Bronchial epithelial cell (primary cell): ENCODE measurements at regions not wholly inside any gene's neighbourhood (a gene's known extent, or its start where the extent isn't known, plus 50 kb on each side); places are given as distances from the start of the nearest gene placed in this dataset.

ENCODE experiments used
- DNase-seq: peaks from one replicate; pipeline ENCODE4 v3.0.0-alpha.2; 2010; ENCODE audit warnings: low read depth
- FAIRE-seq: peaks from 2 replicates; lab custom pipeline; 2011; peaks lifted over from hg19 to GRCh38; lab: Jason Lieb, UNC
- H3K27me3 ChIP-seq: 2 replicates; pipeline ENCODE4 v1.5.1; 2011; ENCODE audit warnings: low read length; ENCODE audit not compliant: control insufficient read depth, insufficient read depth
- H3K36me3 ChIP-seq: 2 replicates; pipeline ENCODE4 v1.5.1; 2011; ENCODE audit warnings: low read length; ENCODE audit not compliant: control insufficient read depth, insufficient read depth
- H3K4me3 ChIP-seq: 2 replicates; pipeline ENCODE4 v1.5.1; 2011; ENCODE audit warnings: mild to moderate bottlenecking, low read depth, low read length, control low read depth
- TF ChIP-seq, protein P1 (sequence below): IDR thresholded peaks from 2 replicates; pipeline ENCODE4 v1.5.1; 2011; ENCODE audit warnings: mild to moderate bottlenecking, moderate library complexity, low read length, control low read depth, inconsistent platforms; ENCODE audit not compliant: insufficient read depth, severe bottlenecking

- H3K4me3 ChIP-seq, result no peak overlapping the region
- DNase-seq (no peak), FAIRE-seq (no peak)
- H3K27me3 ChIP-seq, result no peaks in the 10 kb centered on the region
- H3K36me3 ChIP-seq, result no peaks in the 10 kb centered on the region
- TF ChIP-seq, protein P1, sequence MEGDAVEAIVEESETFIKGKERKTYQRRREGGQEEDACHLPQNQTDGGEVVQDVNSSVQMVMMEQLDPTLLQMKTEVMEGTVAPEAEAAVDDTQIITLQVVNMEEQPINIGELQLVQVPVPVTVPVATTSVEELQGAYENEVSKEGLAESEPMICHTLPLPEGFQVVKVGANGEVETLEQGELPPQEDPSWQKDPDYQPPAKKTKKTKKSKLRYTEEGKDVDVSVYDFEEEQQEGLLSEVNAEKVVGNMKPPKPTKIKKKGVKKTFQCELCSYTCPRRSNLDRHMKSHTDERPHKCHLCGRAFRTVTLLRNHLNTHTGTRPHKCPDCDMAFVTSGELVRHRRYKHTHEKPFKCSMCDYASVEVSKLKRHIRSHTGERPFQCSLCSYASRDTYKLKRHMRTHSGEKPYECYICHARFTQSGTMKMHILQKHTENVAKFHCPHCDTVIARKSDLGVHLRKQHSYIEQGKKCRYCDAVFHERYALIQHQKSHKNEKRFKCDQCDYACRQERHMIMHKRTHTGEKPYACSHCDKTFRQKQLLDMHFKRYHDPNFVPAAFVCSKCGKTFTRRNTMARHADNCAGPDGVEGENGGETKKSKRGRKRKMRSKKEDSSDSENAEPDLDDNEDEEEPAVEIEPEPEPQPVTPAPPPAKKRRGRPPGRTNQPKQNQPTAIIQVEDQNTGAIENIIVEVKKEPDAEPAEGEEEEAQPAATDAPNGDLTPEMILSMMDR, result no peak
Measured at GRCh38 chrX:125101971-125102755, 217.5 kb upstream of the TEX13C start.

GRCh38 chrX:125103693-125104092 is 216.0 kb upstream of the TEX13C start:
- Histone ChIP-seq H3K4me3 (no peak overlapping the region), H3K36me3 (no peaks in the 10 kb centered on the region), H3K27me3 (no peaks in the 10 kb centered on the region)
- DNase-seq (no peak), FAIRE-seq (no peak)
- TF ChIP-seq, protein P1, result no peak

- no peak for DNase-seq
- TF ChIP-seq, protein P1, result no peak
- FAIRE-seq, result no peak
- Histone ChIP-seq H3K4me3 (no peak overlapping the region), H3K27me3 (no peaks in the 10 kb centered on the region), H3K36me3 (no peaks in the 10 kb centered on the region)
Measured at GRCh38 chrX:125108921-125109320, 210.8 kb upstream of the TEX13C start.

- DNase-seq (peak; percentile 28), FAIRE-seq (no peak)
- H3K27me3 ChIP-seq, result no peaks in the 10 kb centered on the region
- H3K4me3 ChIP-seq, result no peak overlapping the region
- no peaks in the 10 kb centered on the region for H3K36me3 ChIP-seq
- TF ChIP-seq, protein P1, result no peak
Measured at GRCh38 chrX:125131164-125131563, 188.5 kb upstream of the TEX13C start.

GRCh38 chrX:125132274-125132673 is 187.4 kb upstream of the TEX13C start:
- Histone ChIP-seq H3K4me3 (no peak overlapping the region), H3K36me3 (no peaks in the 10 kb centered on the region), H3K27me3 (no peaks in the 10 kb centered on the region)
- TF ChIP-seq, protein P1, result peak; percentile 18
- peak; percentile 5 for DNase-seq
- FAIRE-seq, result no peak
